Fibroblast of pulmonary artery (primary cell): ENCODE measurements at regions not wholly inside any gene's neighbourhood (a gene's known extent, or its start where the extent isn't known, plus 50 kb on each side); places are given as distances from the start of the nearest gene placed in this dataset.
A peak's percentile ranks its signal among the peaks of the same experiment; 100 is the strongest.
"Not testable (repeated sequence)": the region's sequence is repeated elsewhere in the genome, so short reads cannot be mapped to it uniquely, and the experiment has no call there.

Experiments used
- DNase-seq: peaks from one replicate; pipeline ENCODE4 v3.0.0-alpha.2; 2010; ENCODE audit warnings: low read depth
- H3K4me3 ChIP-seq: replicated peaks from 2 replicates; pipeline ENCODE4 v1.5.1; 2011; ENCODE audit warnings: low read depth, mild to moderate bottlenecking, control low read depth, low read length, moderate library complexity
- CTCF ChIP-seq: IDR thresholded peaks from 2 replicates; pipeline ENCODE4 v1.5.1; 2011; ENCODE audit warnings: mild to moderate bottlenecking, control low read depth, low read length, inconsistent platforms; ENCODE audit errors: missing control alignments

DNA sequence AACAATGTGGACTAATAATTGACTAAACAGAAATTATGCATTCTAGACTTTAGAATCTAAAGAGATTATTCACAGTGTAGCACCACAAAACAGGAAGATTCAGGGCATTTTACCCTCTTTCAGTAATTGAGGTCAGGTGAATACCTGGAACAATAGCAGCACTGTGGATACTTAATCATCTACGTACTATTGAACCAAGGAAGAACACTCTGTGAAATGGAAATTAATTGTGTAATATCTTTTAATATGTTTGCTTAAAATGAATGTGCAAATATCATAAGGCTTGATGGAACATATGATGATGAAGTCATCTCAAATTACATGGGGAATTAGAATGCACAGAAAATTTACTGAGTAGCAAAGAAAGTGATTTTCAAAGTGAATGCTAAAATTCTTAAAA lies 68.5 kb upstream of the MAP9 start:
- no peak overlapping the region for H3K4me3 ChIP-seq
- TF ChIP-seq CTCF = no peak
- no peak for DNase-seq

DNA sequence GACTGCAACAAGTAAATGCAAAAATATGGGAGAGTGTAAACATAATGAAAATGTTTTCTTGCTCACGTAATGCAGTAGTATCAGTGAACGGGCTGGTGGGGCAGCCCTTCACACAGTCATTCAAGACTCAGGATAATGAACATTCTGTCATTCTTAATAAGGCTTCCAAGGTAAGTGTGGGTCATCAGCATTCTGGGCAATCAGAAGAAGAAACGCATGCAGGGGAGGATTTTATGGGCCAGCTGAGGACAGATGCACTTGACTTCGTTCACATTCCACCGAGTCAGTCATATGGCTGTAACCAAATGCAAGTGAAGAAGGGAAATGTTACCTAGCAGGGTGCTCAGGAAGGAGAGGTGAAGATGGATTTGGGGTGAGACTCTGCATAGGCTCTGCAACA lies 68.0 kb upstream of the MAP9 start:
- H3K4me3 ChIP-seq = no peak overlapping the region
- no peak for TF ChIP-seq CTCF
- no peak for DNase-seq

GRCh38 chr4:155442267-155443105 lies 65.7 kb upstream of the MAP9 start:
- peak; percentile 78 for DNase-seq
- peak overlapping the region; percentile 13 for H3K4me3 ChIP-seq
- TF ChIP-seq CTCF = peak; percentile 100

DNA sequence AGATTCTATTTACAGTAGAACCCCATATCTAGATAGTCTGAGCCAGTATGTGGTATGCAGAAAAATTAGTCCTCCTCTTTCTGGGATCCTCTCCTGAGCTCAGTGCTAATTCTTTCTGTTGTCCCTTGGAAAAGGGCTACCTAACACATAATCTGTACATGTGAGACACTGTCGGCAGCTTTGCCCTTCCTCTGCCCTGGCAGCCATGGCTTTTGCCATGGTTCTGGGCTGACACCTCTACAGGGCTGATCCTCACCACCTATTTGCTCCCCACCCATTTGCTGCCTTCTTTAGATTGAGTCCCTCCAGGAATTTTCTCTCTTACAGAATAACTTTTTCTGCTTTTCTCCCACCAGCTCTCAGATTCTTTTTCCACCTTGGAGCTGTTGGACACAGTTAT lies 64.7 kb upstream of the MAP9 start:
- no peak overlapping the region for H3K4me3 ChIP-seq
- no peak for TF ChIP-seq CTCF
- no peak for DNase-seq

GRCh38 chr4:155439760-155440159 lies 63.0 kb upstream of the MAP9 start:
- H3K4me3 ChIP-seq, DNase-seq: not testable (repeated sequence)

DNA sequence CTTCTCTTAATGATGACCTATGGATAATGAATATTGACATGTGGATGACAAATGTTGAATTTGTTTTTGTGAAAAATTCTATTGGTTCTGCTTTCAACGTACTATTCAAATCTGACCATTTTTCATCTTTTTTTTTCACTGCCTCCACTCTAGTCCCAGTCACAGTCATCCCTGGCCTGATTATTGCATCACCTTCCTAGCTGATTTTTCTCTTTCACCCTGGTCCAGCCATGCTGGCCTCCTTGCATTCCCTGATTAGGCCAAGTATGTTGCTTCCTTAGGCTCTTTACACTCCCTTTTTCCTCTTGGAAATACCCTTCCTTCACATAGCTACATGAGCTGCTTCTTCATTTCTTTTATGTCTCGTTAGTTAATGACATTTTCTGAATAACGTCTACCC lies 58.1 kb upstream of the MAP9 start:
- peak; percentile 10 for DNase-seq
- TF ChIP-seq CTCF = no peak
- H3K4me3 ChIP-seq = no peak overlapping the region

DNA sequence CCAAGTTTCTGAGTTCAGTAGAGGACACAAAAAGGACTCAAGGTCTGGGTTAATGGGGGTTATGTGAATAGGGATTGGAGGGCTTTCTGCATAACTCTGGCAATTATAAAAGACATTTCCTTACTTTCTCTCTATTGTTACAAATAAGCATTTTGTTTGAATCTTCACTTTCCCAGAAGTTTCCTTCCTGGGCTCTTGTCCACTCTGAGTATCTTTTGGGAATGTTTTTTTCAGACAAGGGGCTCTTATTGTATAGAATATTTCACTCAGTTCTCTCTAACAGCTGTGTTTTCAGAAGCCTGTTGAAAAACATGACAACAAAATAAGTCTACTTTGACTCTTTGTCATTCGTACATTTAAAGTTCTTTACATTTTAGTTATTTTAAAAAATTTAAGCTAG lies 57.6 kb upstream of the MAP9 start:
- no peak for DNase-seq
- H3K4me3 ChIP-seq = no peak overlapping the region
- no peak for TF ChIP-seq CTCF
